GM19351 (cell line): ENCODE measurements at regions not wholly inside any gene's neighbourhood (a gene's known extent, or its start where the extent isn't known, plus 50 kb on each side); places are given as distances from the start of the nearest gene placed in this dataset.

ENCODE experiments used
- ATAC-seq: cut with Tn5 transposase; IDR thresholded peaks from one replicate; pipeline ENCODE4 v1.9.1; 2021; ENCODE audit warnings: mild to moderate bottlenecking, moderate library complexity; ENCODE audit not compliant: unreplicated experiment

GRCh38 chr7:42987648-42988214, 55.6 kb downstream of the MRPL32 start:
- ATAC-seq, result no peak

- no peak for ATAC-seq
Measured at GRCh38 chr7:42991024-42991423, 58.8 kb downstream of the MRPL32 start.

GRCh38 chr7:42991913-42992591, 59.9 kb downstream of the MRPL32 start:
- no peak for ATAC-seq

- ATAC-seq, result no peak
Measured at GRCh38 chr7:42993038-42993437, 60.9 kb downstream of the MRPL32 start.

- ATAC-seq, result no peak
Measured at GRCh38 chr7:42994096-42994495, 61.9 kb downstream of the MRPL32 start.

- ATAC-seq, result no peak
Measured at GRCh38 chr7:42997611-42998010, 65.4 kb downstream of the MRPL32 start.

GRCh38 chr7:43004082-43004481, 71.9 kb downstream of the MRPL32 start:
- ATAC-seq, result no peak

- ATAC-seq, result no peak
Measured at GRCh38 chr7:43006008-43006407, 73.8 kb downstream of the MRPL32 start.

GRCh38 chr7:43010061-43010460, 77.9 kb downstream of the MRPL32 start:
- no peak for ATAC-seq

GRCh38 chr7:43011879-43012278, 79.7 kb downstream of the MRPL32 start:
- ATAC-seq, result no peak

- no peak for ATAC-seq
Measured at GRCh38 chr7:43014406-43014805, 82.2 kb downstream of the MRPL32 start.

GRCh38 chr7:43015301-43015700, 83.1 kb downstream of the MRPL32 start:
- ATAC-seq, result no peak

GRCh38 chr7:43018446-43018845, 86.3 kb downstream of the MRPL32 start:
- no peak for ATAC-seq

GRCh38 chr7:43021431-43021830, 89.3 kb downstream of the MRPL32 start:
- no peak for ATAC-seq

GRCh38 chr7:43022008-43022407, 89.8 kb downstream of the MRPL32 start:
- ATAC-seq, result no peak

- no peak for ATAC-seq
Measured at GRCh38 chr7:43033369-43033768, 79.1 kb upstream of the HECW1 start.

- no peak for ATAC-seq
Measured at GRCh38 chr7:43034535-43035002, 77.9 kb upstream of the HECW1 start.

GRCh38 chr7:43037531-43037930, 74.9 kb upstream of the HECW1 start:
- ATAC-seq, result no peak

GRCh38 chr7:43038254-43038653, 74.2 kb upstream of the HECW1 start:
- no peak for ATAC-seq

GRCh38 chr7:43039346-43039745, 73.1 kb upstream of the HECW1 start:
- no peak for ATAC-seq

GRCh38 chr7:43040461-43040860, 72.0 kb upstream of the HECW1 start:
- ATAC-seq, result no peak

GRCh38 chr7:43041105-43041504, 71.3 kb upstream of the HECW1 start:
- no peak for ATAC-seq

GRCh38 chr7:43041724-43042123, 70.7 kb upstream of the HECW1 start:
- no peak for ATAC-seq
